ENCODE measurements at regions not wholly inside any gene's neighbourhood (a gene's known extent, or its start where the extent isn't known, plus 50 kb on each side); places are given as distances from the start of the nearest gene placed in this dataset.

DNA sequence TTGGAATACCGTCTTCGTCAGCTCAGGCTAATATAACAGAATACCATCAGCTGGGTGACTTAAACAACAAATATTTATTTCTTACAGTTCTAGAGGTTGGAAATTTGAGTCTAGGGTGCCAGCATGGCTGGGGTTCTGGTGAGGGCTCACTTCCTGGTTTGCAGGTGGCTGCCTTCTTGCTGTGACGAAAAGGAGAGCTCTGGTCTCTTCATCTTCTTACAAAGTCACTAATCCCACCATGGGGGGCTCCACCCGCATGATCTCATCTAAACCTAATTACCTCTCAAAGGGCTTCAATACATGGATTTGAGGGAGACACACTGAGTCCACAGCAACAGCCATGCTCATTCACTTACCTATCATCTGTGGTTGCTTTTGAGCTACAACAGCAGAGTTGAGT is 78.3 kb downstream of the PSMG1 start:
- TF ChIP-seq, protein P1, sequence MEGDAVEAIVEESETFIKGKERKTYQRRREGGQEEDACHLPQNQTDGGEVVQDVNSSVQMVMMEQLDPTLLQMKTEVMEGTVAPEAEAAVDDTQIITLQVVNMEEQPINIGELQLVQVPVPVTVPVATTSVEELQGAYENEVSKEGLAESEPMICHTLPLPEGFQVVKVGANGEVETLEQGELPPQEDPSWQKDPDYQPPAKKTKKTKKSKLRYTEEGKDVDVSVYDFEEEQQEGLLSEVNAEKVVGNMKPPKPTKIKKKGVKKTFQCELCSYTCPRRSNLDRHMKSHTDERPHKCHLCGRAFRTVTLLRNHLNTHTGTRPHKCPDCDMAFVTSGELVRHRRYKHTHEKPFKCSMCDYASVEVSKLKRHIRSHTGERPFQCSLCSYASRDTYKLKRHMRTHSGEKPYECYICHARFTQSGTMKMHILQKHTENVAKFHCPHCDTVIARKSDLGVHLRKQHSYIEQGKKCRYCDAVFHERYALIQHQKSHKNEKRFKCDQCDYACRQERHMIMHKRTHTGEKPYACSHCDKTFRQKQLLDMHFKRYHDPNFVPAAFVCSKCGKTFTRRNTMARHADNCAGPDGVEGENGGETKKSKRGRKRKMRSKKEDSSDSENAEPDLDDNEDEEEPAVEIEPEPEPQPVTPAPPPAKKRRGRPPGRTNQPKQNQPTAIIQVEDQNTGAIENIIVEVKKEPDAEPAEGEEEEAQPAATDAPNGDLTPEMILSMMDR (IDR thresholded peaks at IDR 0.05; ENCODE audit: low read depth, low read length) = no peak
- no peak for TF ChIP-seq POLR2A (IDR thresholded peaks at IDR 0.05; ENCODE audit: extremely low read depth, insufficient read length)
- TF ChIP-seq, protein P2, sequence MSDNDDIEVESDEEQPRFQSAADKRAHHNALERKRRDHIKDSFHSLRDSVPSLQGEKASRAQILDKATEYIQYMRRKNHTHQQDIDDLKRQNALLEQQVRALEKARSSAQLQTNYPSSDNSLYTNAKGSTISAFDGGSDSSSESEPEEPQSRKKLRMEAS (IDR thresholded peaks at IDR 0.05; ENCODE audit: low read depth, low read length) = no peak
